HL-60 (cell line): ENCODE measurements at regions not wholly inside any gene's neighbourhood (a gene's known extent, or its start where the extent isn't known, plus 50 kb on each side); places are given as distances from the start of the nearest gene placed in this dataset.

Source experiments
- DNase-seq, 2 experiments: peaks; one replicate each; pipeline ENCODE4 v3.0.0-alpha.2; 2010 to 2020; ENCODE audit warnings: low read depth in 1 of 2, low spot score in 1 of 2
- H3K27ac ChIP-seq: fragments of 250-450 bp; sonication (Bioruptor Pico); replicated peaks from 2 replicates; pipeline ENCODE4 v1.5.1; 2020; ENCODE audit warnings: mild to moderate bottlenecking, moderate library complexity
- H3K27me3 ChIP-seq: fragments of 250-450 bp; sonication (Bioruptor Pico); 2 replicates; pipeline ENCODE4 v1.5.1; 2021; ENCODE audit warnings: mild to moderate bottlenecking, moderate library complexity; ENCODE audit not compliant: insufficient read depth, poor library complexity, severe bottlenecking
- H3K4me3 ChIP-seq: replicated peaks from 2 replicates; pipeline ENCODE4 v1.5.1; 2011; ENCODE audit warnings: mild to moderate bottlenecking, control low read depth, low read length; ENCODE audit not compliant: insufficient read depth
- CTCF ChIP-seq: IDR thresholded peaks from one replicate; pipeline ENCODE4 v1.5.1; 2011; ENCODE audit warnings: low read length, control low read depth, inconsistent platforms; ENCODE audit not compliant: insufficient read depth
- GABPA ChIP-seq: IDR thresholded peaks from 2 replicates; pipeline ENCODE4 v1.6.1; 2012; ENCODE audit warnings: low read depth
- POLR2AphosphoS5 ChIP-seq: IDR thresholded peaks from 2 replicates; pipeline ENCODE4 v1.6.1; 2012; ENCODE audit warnings: low read depth
- REST ChIP-seq: IDR thresholded peaks from 2 replicates; pipeline ENCODE4 v1.6.1; 2012; ENCODE audit warnings: low read depth; ENCODE audit not compliant: insufficient replicate concordance
- SPI1 ChIP-seq: IDR thresholded peaks from 2 replicates; pipeline ENCODE4 v1.6.1; 2012; ENCODE audit warnings: low read depth, mild to moderate bottlenecking, borderline replicate concordance

GRCh38 chr11:27253224-27253623 is 109.8 kb downstream of the CCDC34 start:
- H3K27me3 ChIP-seq: no peaks in the 10 kb centered on the region
- no peak overlapping the region for H3K4me3 ChIP-seq
- TF ChIP-seq REST (no peak), CTCF (no peak), SPI1 (no peak)
- no peak for DNase-seq
- H3K27ac ChIP-seq: no peak overlapping the region

GRCh38 chr11:27250867-27251665 is 111.9 kb downstream of the CCDC34 start:
- Histone ChIP-seq H3K27ac (no peak overlapping the region), H3K27me3 (no peaks in the 10 kb centered on the region), H3K4me3 (no peak overlapping the region)
- TF ChIP-seq CTCF (no peak), SPI1 (peak; percentile 16; the same call in 1 of the 2 replicates)
- DNase-seq: no peak

- no peak overlapping the region for H3K27ac ChIP-seq
Measured at GRCh38 chr11:27248576-27249509, 114.2 kb downstream of the CCDC34 start.

DNA sequence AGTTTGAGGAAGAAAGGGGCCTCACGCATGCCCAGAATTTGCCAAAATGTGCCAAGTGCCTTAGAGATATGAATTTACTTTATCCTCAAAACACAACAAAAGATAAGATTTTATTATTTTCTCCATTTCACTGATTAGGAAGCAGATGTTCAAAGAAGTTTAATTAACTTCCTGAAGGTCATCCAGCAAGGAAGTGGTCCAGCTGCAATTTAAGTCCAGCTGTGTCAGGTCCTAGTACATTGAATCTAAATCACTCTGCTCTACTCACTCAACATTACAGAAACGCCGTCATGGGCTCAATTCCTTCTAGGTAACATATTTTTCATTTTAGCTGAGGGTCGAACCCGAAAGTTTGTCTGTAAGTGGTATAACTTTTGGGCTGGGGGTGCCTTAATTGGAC is 115.4 kb downstream of the CCDC34 start:
- H3K4me3 ChIP-seq: no peak overlapping the region
- H3K27ac ChIP-seq: no peak overlapping the region
- DNase-seq: no peak
- no peak for TF ChIP-seq GABPA
- TF ChIP-seq SPI1: no peak
- no peak for TF ChIP-seq CTCF
- no peak for TF ChIP-seq REST
- no peak for TF ChIP-seq POLR2AphosphoS5
- no peaks in the 10 kb centered on the region for H3K27me3 ChIP-seq

More at GRCh38 chr11:27248576-27249509, 114.2 kb downstream of the CCDC34 start:
- DNase-seq: no peak
- no peak for TF ChIP-seq SPI1
- Histone ChIP-seq H3K27me3 (no peaks in the 10 kb centered on the region), H3K4me3 (no peak overlapping the region)
